ENCODE measurements at regions not wholly inside any gene's neighbourhood (a gene's known extent, or its start where the extent isn't known, plus 50 kb on each side); places are given as distances from the start of the nearest gene placed in this dataset.
"Not testable (repeated sequence)": the region's sequence is repeated elsewhere in the genome, so short reads cannot be mapped to it uniquely, and the experiment has no call there.

DNA sequence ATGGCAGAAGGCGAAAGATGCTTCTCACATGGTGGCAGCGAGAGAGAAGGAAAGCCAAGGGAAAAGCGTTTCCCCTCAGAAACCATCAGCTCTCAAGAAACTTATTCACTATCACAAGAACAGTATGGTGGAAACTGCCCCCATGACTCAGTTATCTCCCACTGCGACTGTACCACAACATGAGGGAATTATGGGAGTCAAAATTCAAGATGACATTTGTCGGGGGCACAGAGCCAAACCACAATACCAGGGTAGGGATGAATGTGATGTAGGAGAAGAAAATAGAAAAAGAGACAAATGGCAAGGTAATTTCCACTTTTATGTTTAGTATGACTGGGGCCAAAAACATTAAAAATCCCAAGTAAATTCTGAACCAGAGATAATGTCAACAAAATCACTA lies 216.8 kb downstream of the TRIM36 start:
- no peak for DNase-seq

DNA sequence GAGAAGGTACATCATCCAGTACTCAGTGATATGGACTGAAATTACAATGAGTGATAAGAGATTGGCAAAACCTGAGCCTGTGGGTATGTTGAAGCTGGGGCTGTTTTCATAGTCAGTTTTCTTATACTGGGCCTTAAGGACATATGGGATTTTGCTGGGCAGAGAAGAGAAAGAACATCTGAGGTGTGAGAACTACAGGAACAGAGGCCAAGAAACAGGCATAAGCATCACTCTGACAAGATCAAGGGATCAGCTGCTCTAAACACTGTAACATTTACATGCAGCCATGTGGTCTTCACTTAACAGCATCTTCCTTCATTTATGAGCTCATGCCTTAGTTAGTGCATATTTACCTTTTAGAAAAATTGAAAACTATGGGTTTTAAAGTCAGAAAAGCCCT lies 220.0 kb downstream of the TRIM36 start:
- DNase-seq, result no peak

DNA sequence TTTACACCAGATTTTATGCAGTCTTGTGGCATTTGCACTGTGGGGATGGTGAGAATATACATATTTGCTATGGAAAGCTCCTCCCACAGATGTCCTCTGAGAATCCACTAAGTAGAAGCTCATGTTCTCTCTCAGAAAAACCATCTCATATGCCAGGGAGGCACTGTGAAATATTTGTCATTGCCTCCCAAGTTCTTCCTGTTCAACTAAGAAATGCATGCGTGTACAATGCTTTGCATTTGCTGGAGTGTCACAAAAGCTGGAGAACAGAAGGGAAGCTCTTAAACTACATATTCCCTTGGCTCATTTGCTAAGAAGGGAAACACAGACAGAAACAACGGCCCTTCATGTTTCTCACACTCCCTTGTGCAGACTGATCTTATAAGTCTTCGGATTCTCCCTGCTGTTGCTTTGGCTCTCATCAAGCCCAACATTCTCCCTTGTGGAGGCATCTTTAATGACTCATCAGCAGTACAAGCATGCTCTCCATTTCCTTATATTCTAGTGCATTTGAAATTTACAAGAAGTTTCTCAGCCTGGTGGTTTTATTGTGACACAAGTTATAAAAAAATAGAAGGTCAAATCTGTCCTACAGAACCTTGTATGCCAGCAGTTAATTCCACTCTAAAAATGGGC lies 220.6 kb downstream of the TRIM36 start:
- no peak for DNase-seq

DNA sequence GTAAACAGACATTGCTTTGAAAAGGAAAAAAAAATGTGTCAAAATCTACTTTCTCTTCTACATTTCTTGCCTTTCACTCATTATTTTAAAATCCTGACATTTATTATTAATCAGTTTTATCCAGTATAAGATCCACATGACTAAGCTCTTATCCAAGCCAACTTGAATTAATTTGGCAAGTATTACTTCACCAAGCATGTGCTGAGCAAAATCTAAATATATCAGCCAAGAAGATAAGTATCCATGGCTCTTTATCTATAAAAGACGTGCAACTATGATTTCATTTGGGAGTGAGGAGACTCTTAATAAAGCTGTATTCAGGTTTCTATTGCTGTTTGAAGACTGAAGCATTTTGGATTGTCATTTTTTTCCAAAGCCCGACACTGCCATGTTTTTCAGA lies 221.3 kb downstream of the TRIM36 start:
- DNase-seq, result no peak

DNA sequence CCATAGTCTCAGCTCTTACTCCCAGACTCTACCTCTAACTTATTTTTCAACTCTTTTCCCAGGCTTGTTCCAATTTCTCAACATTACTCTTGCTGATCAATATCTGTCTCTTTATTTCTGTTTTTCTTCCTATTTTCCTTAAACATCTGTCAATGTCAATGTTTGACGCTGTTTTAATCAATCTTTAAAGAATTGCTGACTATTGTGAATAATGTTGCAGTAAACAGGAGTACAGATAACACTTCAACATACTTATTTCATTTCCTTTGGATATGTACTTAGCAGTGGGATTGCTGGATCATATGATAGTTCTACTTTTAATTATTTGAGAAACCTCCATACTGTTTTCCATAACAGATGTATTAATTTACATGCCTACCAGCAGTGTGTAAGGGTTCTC lies 229.0 kb downstream of the TRIM36 start:
- DNase-seq, result no peak

DNA sequence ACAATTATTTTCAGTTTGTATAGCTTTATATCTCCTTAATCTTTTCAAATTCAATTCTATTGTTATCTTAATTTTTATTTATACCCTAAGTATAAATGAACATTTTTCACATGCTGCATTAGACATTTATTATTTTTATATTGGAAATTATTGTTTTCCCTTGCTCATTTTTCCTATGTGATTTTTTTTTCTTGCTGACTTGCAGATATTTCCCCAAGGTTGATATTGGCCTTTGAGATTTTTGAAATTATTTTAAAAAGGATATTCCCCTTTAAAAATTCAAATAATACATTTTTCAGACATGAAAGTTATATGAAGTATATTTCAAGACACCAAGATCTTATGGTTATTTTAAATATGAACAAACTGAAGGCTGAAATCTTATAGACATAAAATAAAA lies 234.2 kb downstream of the TRIM36 start:
- no peak for DNase-seq

DNA sequence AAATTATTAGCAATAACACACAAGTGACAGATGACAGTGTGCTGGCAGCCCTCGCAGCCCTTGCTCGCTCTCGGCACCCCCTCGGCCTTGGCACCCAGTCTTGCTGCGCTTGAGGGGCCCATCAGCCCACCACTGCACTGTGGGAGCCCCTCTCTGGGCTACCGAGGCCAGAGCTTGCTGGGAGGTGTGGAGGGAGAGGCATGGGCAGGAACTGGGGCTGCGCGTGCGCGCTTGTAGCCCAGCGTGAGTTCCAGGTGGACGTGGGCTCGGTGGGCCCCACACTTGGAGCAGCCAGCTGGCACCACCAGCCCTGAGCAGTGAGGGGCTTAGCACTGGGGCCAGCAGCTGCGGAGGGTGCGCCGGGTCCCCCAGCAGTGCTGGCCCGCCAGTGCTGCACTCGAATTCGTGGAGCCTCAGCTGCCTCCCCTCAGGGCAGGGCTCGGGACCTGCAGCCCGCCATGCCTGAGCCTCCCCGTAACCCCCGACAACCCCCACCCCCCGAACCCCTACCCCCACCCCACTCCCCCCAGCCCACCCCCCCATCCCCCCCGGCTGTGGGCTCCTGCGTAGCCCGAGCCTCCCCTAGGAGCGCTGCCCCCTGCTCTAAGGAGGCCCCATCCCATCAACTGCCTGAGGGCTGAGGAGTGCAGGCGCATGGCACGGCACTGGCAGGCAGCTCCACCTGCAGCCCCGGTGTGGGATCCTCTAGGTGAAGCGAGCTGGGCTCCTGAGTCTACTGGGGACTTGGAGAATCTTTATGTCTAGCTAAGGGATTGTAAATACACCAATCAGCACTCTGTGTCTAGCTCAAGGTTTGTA lies 240.9 kb downstream of the TRIM36 start:
- no peak for DNase-seq

DNA sequence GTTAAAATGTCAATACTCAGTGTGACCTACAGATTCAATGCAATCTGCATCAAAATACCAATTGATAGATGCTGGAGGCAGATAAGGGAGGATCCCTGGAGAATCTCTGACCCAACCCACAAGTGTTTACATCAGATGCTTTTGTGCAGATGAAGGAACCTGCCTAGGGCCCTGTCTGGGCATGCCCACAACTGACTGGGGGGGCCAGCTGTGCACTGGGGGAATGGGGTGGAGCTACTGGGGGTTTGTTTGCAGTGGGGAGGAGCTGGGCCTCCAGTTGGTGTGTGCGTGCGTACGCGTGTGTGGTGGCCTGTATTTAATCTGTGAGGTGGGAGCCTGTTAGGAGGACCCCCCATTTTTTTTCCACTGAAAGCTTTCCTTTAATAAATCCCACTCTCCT lies 244.9 kb downstream of the TRIM36 start:
- DNase-seq, result no peak

DNA sequence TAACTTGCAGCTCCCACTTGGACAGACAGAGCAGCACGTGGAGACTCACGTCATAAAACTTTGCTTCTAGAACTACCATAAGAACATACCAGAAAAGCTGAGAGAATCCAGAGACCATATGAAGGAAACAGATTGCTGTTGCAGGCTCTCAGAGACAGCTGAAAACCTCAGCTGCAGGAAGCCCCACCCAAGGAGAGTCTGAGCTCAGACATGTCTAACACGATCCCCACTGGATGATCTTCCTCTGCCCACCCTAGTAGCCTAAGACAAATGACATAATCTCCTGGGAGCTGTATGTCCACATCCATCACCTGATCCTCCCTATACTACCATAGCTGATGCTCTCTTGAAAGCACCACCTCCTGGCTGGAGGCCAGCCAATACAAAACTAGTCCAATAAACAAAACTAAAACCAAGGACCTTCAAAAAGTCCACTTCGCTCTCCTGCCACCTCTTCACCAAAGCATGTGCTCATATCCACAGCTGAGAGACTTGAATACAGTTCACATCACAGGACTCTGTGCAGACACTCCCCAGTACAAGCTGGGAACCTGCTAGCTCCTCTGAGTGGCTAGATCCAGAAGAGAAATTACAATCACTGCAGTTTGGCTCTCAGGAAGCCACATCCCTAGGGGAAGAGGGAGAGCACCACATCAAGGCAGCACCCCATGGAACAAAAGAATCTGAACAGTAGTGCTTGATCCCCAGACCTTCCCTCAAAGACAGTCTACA lies 257.4 kb downstream of the TRIM36 start:
- no peak for DNase-seq

DNA sequence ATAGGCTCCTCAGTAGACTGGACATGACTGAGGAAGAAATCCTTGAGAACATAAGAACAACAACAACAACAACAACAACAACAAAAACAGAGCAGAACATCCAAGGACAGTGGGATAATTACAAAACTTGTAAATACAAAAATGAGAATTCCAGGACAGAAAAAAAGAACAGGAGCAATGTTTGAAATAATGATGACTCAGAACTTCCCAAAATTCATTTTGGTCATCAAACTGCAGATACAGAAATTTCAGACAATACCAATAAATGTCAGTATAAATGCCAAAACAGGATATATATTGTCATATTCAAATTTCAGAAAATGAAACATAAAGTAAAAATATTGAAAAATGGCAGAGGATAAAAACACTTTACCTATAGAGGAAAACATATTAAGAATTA lies 259.0 kb downstream of the TRIM36 start:
- no peak for DNase-seq

DNA sequence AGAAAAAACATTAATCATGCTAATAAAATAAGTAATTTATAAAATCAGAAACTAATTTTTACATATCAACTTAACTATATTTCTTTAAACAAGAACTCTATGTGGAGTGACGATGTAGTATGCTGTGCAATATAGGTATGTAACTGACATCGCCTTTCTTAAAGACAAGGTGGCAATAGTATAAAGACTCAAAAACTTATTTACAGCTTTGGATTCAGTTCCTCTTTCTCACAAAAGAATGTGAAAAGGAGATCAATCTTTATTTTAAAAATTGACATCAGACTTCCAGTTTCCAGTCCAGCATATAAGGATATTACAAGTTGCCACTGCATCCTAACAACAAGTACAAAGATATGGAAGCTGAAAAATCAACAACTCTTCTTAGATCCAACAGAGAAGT lies 260.3 kb downstream of the TRIM36 start:
- no peak for DNase-seq

DNA sequence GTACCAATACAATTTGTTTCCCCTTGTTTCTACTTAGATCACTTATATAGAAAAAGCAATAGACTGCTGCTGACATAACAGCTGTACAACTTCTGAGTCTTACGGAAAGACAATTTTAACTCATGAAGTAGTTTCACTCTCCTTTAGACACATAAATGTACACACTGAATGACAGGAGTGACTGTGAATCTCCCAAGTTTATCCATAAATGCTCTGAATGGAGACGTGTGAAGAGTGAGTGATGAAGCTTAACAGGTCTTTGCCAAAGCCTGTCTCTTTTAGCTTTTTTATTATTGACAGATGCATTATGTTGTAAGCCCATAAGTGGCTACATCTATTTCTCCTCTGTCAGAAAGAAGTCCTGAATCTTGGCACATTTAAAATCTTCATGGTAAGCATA lies 265.9 kb downstream of the TRIM36 start:
- no peak for DNase-seq

DNA sequence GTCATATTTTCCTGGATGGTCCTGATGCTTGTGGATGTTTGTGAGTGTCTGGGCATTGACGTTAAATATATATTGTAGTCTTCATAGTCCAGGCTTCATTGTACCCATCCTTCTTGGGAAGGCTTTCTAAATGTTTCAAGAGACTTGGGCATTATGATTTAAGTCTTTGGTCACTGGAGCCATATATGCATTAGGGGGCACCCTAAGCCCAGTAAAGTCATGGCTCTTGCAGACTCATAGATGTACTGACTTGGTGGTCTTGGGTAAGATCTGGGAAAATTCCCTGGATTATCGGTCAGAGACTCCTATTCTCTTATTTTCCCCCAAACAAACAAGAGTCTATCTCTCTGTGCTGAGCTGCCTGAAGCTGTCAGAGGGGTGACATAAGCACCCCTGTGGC lies 271.1 kb downstream of the TRIM36 start:
- DNase-seq, result no peak

DNA sequence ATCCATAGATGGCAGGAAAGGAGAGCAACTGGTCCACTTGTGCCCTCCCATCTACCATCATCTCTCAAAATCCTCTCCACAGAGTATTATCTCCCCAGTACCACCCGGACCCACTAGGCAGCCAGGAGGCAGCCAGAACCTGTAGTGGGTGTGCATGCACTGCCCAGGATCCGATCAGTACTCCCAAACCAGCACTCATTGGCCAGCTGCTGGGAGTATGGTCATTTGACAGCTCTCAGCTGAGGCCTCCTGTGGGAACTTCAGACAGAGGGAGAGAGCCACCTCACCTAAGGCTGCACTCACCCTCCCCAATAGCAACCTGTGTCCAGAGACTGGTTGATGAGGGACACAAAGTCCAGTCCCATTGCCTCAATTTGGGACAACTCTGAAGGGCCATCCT lies 286.0 kb downstream of the TRIM36 start:
- no peak for DNase-seq

DNA sequence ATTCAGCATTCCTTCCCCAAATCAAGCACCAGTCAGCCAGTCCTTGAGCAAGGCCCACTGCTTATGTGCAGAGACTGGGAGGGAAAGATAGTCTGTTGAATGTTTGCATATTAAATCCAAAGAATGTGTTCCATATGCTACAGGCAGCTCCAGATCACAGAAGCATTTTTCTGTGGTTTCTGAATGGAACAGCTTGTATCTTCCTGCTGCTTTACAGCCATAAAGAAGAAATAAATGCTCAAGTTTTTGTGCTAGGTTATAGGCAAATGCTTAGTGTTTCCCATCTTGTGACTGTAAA lies 310.3 kb downstream of the TRIM36 start:
- DNase-seq, result no peak

DNA sequence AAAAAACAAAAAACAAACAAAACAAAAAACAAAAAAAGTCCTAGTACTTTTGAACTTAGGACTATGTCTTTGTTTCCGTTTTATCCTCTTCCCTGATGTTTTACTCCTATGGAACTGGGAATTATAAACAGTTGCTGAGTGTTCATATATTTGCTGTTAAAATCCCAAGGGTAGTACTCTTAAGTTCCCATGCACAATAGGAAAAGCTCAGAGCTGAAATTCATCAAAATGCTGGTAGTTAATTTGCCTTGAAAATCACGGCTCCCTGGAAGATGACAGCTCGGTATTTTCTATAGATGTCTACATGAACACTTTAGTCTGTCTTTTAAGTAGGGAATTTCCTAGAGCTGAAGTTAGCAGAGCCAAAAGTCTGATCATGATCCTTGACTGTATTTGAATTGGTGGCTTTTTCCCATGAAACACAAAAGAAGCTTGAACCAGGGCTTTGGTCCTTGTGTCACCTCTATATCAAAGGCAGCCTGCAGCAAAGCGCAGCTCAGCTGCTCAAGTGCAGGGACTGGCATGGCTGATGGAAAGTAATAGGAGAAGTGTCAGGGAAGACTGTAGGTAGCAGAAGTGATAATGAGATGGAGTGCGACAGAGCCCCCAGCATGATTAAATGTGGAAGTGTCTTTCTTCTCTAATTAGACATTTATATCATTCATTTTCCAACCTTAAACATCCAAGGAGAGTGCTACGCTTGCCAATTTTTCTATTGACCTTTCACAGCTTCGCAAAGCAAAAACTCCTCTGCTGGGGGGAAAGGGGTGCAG lies 310.9 kb downstream of the TRIM36 start:
- DNase-seq, result no peak

DNA sequence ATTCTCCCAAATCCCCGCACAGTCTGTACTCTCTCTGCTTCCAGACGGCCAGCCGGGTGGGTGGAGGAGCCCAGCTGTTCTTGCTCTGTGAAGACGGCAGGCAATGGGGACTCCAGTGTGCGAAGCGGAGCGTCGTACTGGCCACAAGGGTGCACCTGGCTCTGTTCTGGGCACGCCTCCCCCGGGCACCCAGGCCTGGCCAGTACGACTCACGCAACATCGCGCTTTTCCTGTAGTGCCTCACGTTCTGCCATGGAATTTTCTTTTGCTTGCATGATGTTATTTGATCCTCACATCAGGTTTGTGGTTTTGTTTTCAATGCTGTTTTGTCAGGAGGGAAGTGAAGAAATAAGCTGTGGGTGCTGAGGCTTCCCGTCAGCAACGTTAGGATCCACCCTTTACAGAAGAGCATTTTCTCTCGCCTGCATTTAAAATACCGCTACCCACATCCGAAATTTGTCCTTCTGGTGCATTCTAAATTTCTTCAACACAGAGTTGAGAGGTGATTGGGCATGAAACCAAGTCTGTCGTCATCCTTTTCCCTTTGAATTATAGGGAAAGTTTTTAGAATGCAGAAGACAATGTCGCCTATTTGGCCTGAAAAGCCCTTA lies 311.7 kb downstream of the TRIM36 start:
- no peak for DNase-seq

DNA sequence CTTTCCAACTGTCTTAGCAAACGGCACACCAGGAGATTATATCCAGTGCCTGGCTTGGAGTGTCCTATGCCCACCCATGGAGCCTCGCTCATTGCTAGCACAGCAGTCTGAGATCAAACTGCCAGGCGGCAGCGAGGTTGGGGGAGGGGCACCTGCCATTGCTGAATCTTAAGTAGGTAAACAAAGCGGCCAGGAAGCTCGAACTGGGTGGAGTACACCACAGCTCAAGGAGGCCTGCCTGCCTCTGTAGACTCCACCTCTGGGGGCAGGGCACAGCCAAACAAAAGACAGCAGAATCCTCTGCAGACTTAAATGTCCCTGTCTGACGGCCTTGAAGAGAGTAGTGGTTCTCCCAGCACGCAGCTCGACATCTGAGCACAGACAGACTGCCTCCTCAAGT lies 325.0 kb downstream of the TRIM36 start:
- DNase-seq, result not testable (repeated sequence)

DNA sequence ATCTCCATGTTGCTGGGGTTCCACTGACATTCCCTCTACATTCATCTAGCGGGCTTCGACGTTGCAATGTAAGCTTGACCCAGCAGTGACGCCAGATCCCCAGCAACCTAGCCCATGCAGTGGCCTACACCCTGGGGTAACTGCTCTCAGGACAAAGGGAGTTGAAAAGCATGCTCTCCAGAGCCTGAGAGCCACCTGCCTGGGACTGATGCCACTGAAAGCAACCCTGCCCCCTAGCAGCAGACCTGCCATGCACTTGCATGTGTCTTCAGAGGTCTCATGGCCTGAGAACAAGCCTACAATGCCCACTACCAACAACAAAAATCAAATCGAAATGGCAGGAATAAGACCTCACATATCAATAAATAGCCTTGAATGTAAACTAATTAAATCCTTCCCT lies 330.3 kb downstream of the TRIM36 start:
- DNase-seq, result no peak

DNA sequence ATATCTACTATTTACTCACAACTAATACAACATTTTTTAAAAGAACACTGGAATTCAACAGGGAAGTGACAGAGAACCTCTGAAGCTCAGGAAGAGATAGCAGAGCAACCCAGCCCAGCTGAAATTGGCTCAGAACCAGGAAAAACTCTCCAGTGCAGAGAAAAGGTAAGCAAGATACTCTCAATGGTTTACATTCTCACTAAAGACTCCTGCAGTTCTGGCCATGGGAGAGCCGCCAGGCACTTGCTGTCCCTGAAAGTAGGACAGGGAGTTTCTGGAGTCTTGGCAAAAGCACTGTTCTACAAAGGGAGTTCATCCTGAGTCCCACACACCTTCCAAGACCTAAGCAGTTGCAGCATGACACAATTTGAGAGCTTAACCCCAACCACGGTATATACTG lies 330.8 kb downstream of the TRIM36 start:
- DNase-seq, result no peak

DNA sequence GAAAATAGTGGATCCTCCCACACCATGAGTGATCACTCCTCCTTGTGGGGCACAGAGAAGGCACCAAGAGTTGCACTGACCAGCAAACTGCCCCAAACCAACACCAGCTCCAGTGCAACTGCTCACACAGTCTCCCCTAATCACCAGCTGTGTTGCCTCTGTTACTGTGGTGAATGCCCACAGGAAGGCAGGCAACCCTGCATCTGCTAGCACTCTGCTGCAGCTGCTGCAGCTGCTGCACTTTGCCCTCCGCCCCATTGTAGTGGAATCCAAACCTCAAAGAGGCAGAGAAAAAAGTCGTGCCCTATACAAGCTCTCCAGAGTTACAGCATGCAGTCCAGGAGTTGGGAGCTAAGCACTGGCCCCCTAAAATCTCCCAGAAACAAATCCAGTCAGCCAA lies 339.6 kb downstream of the TRIM36 start:
- no peak for DNase-seq

DNA sequence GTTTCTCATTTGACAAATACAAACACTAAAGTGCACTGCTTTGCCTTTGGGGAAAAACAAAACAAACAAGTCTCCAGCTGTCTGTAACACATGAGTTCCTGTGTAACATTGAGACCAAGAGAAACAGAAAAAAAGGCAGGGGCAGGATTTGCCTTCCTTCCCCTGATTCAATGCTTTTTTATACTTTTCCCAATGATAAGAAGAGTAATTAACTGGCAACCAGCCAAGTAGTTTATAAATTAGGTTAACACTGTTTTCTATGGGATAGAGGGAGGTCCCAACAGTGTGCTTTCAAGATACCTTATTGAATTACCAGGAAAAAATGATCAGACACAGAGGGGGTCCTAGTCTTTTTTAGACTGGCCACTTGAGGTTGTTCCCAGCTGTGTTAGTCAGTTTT lies 346.8 kb downstream of the TRIM36 start:
- DNase-seq, result no peak

DNA sequence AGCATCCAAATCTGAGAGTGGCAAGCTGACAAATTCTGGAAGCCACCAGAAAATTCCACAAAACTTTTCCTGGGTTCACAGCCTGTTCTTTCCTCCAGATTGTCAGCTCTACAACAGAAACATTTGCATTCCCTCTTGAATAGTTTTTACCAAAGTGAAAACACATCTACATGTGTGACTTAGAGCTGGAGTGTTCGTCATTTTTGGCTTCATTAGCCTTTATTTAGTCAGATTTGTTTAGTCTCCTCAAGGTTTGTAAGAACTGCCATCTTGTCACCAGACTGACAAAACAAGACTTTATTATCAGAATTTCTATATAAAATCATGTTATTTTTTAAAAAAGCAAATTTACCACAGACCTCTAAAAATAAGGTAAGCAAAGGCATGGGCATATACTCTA lies 347.3 kb downstream of the TRIM36 start:
- DNase-seq, result no peak

Data from NCI-H2227 treated with DMSO at 0.1 percent for 48 hours (cell line).